ENCODE measurements at regions not wholly inside any gene's neighbourhood (a gene's known extent, or its start where the extent isn't known, plus 50 kb on each side); places are given as distances from the start of the nearest gene placed in this dataset.

DNA sequence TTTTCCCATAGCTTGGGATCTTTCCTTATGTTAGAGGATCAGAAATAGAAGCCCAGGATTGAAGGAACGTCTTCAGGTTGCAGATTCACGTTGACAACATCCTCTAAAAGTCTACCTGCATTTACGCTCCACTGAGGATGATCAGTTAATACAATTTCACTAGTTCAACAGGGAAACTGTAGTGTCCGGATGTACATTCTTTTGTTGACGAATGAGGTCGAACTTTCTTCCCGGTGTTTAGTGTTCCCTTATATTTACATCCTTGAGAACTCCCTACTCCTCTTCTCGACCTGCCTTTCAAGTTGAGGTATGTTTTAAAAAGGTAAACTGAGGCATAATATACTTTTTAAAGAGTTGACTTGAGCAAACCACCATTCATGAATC is 74.8 kb downstream of the SIK1 start:
- TF ChIP-seq EZH2 (IDR thresholded peaks at IDR 0.05) (no peak), EZH2phosphoT487 (IDR thresholded peaks at IDR 0.05) (no peak)
- TF ChIP-seq, protein P1, sequence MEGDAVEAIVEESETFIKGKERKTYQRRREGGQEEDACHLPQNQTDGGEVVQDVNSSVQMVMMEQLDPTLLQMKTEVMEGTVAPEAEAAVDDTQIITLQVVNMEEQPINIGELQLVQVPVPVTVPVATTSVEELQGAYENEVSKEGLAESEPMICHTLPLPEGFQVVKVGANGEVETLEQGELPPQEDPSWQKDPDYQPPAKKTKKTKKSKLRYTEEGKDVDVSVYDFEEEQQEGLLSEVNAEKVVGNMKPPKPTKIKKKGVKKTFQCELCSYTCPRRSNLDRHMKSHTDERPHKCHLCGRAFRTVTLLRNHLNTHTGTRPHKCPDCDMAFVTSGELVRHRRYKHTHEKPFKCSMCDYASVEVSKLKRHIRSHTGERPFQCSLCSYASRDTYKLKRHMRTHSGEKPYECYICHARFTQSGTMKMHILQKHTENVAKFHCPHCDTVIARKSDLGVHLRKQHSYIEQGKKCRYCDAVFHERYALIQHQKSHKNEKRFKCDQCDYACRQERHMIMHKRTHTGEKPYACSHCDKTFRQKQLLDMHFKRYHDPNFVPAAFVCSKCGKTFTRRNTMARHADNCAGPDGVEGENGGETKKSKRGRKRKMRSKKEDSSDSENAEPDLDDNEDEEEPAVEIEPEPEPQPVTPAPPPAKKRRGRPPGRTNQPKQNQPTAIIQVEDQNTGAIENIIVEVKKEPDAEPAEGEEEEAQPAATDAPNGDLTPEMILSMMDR (IDR thresholded peaks at IDR 0.05), result no peak
